Fibroblast of pulmonary artery (primary cell): ENCODE measurements at regions not wholly inside any gene's neighbourhood (a gene's known extent, or its start where the extent isn't known, plus 50 kb on each side); places are given as distances from the start of the nearest gene placed in this dataset.

Experiments used
- DNase-seq: peaks from one replicate; pipeline ENCODE4 v3.0.0-alpha.2; 2010; ENCODE audit warnings: low read depth
- H3K4me3 ChIP-seq: replicated peaks from 2 replicates; pipeline ENCODE4 v1.5.1; 2011; ENCODE audit warnings: low read depth, mild to moderate bottlenecking, control low read depth, low read length, moderate library complexity
- CTCF ChIP-seq: IDR thresholded peaks from 2 replicates; pipeline ENCODE4 v1.5.1; 2011; ENCODE audit warnings: mild to moderate bottlenecking, control low read depth, low read length, inconsistent platforms; ENCODE audit errors: missing control alignments

- no peak overlapping the region for H3K4me3 ChIP-seq
- no peak for DNase-seq
- no peak for TF ChIP-seq CTCF
Measured at GRCh38 chr12:19981944-19982343, 386.4 kb upstream of the PDE3A start.

- no peak for TF ChIP-seq CTCF
- no peak overlapping the region for H3K4me3 ChIP-seq
- DNase-seq, result no peak
Measured at GRCh38 chr12:19988001-19988400, 380.3 kb upstream of the PDE3A start.

GRCh38 chr12:19988459-19988873 is 379.9 kb upstream of the PDE3A start:
- no peak overlapping the region for H3K4me3 ChIP-seq
- peak; percentile 26 for DNase-seq
- TF ChIP-seq CTCF, result no peak

- DNase-seq, result no peak
- no peak overlapping the region for H3K4me3 ChIP-seq
- TF ChIP-seq CTCF, result no peak
Measured at GRCh38 chr12:19988948-19989347, 379.4 kb upstream of the PDE3A start.

GRCh38 chr12:19991146-19991545 is 377.2 kb upstream of the PDE3A start:
- TF ChIP-seq CTCF, result no peak
- no peak overlapping the region for H3K4me3 ChIP-seq
- no peak for DNase-seq

GRCh38 chr12:19992311-19992710 is 376.0 kb upstream of the PDE3A start:
- DNase-seq, result no peak
- no peak for TF ChIP-seq CTCF
- H3K4me3 ChIP-seq, result no peak overlapping the region

- no peak overlapping the region for H3K4me3 ChIP-seq
- DNase-seq, result peak; percentile 49
- TF ChIP-seq CTCF, result peak; percentile 41
Measured at GRCh38 chr12:19994968-19995367, 373.4 kb upstream of the PDE3A start.
